HepG2 (cell line): ENCODE measurements at regions not wholly inside any gene's neighbourhood (a gene's known extent, or its start where the extent isn't known, plus 50 kb on each side); places are given as distances from the start of the nearest gene placed in this dataset.

Experiments used
- ATAC-seq: fragments of 200-7000 bp; cut with Tn5 transposase; 3 replicates; pipeline ENCODE4 v1.9.1; 2020; ENCODE audit warnings: mild to moderate bottlenecking, moderate library complexity
- BruUV-seq: library from RNA; stranded (reverse); fragments of 400-500 nt; replicated peaks from 2 replicates; lab custom pipeline; 2021; lab: Mats Ljungman, UMichigan
- CTCF ChIA-PET: fragments of 300-600 bp; formaldehyde crosslinking; extraction: SDS; loops from one replicate; lab custom pipeline; 2021; ENCODE audit warnings: low total read pairs, inconsistent platforms, low intra/inter-chr PET ratio; lab: Yijun Ruan, JAX
- POLR2A ChIA-PET: fragments of 350-600 bp; sonication (Branson Sonifier 250); formaldehyde crosslinking; loops from one replicate; lab custom pipeline; 2020; ENCODE audit warnings: antibody characterized with exemption, inconsistent platforms; lab: Yijun Ruan, JAX
- DNase-seq: peaks from one replicate; pipeline ENCODE4 v3.0.0-alpha.2; 2015; ENCODE audit warnings: low spot score
- FAIRE-seq: peaks from 3 replicates; lab custom pipeline; 2011; peaks lifted over from hg19 to GRCh38; lab: Jason Lieb, UNC
- H2AFZ ChIP-seq: one replicate; pipeline ENCODE4 v1.6.1; 2011; ENCODE audit warnings: low read length, inconsistent platforms
- H3K27ac ChIP-seq: fragments of 300-600 bp; 3 replicates; pipeline ENCODE4 v1.8.0; 2011; ENCODE audit warnings: mixed run types, mild to moderate bottlenecking, mixed read lengths, low read length, inconsistent platforms; ENCODE audit not compliant: insufficient read depth; ENCODE audit errors: extremely low read length
- H3K27me3 ChIP-seq, 2 experiments: fragments of 200-600 bp in 1 of 2; 2 replicates in 1 of 2; 3 replicates in 1 of 2; pipeline versions ENCODE4 v1.6.0 to v1.8.0; 2011; ENCODE audit warnings: low read length in 2 of 2, mild to moderate bottlenecking in 2 of 2, moderate library complexity in 2 of 2, inconsistent platforms in 1 of 2; ENCODE audit not compliant: insufficient read depth in 2 of 2, control insufficient read depth in 1 of 2
- H3K36me3 ChIP-seq, 2 experiments: fragments of 200-600 bp in 1 of 2; replicated peaks in 1 of 2; 2 replicates in 1 of 2; 3 replicates in 1 of 2; pipeline versions ENCODE4 v1.5.1 to v1.8.0; 2011; ENCODE audit warnings: low read length in 2 of 2, inconsistent platforms in 1 of 2; ENCODE audit not compliant: insufficient read depth in 2 of 2, control insufficient read depth in 1 of 2
- H3K4me1 ChIP-seq: 2 replicates; pipeline ENCODE4 v1.5.1; 2012; ENCODE audit warnings: low read length, inconsistent platforms; ENCODE audit not compliant: insufficient read depth
- H3K4me2 ChIP-seq: 2 replicates; pipeline ENCODE4 v1.6.0; 2011; ENCODE audit warnings: low read depth, low read length, inconsistent platforms
- H3K4me3 ChIP-seq, 3 experiments: fragments of 200-600 bp in 1 of 3; sonication (generic), shearing (Covaris generic) in 1 of 3; replicated peaks in 1 of 3; 2 replicates each; pipeline ENCODE4 v1.5.1; 2011 to 2016; ENCODE audit warnings: low read length in 3 of 3, inconsistent platforms in 2 of 3, low read depth in 2 of 3, mild to moderate bottlenecking in 2 of 3, control low read depth in 1 of 3, mixed read lengths in 1 of 3; ENCODE audit not compliant: insufficient read depth in 1 of 3
- H3K79me2 ChIP-seq: one replicate; pipeline ENCODE4 v1.6.1; 2011; ENCODE audit warnings: low read length, inconsistent platforms; ENCODE audit not compliant: insufficient read depth
- H3K9ac ChIP-seq: 2 replicates; pipeline ENCODE4 v1.6.0; 2011; ENCODE audit warnings: mild to moderate bottlenecking, low read depth, low read length, inconsistent platforms; ENCODE audit not compliant: insufficient read depth
- H3K9me3 ChIP-seq: 2 replicates; pipeline ENCODE4 v1.5.1; 2012; ENCODE audit warnings: mild to moderate bottlenecking, low read length
- H4K20me1 ChIP-seq: 2 replicates; pipeline ENCODE4 v1.6.0; 2011; ENCODE audit warnings: inconsistent platforms, mild to moderate bottlenecking, low read length, moderate library complexity; ENCODE audit not compliant: insufficient read depth
- POLR2G ChIP-seq: fragments of 200-400 bp; formaldehyde crosslinking; IDR thresholded peaks from 2 replicates; pipeline ENCODE4 v1.6.1; 2018; ENCODE audit warnings: mild to moderate bottlenecking, low read depth, low read length, moderate library complexity
- ZBTB21 ChIP-seq: sonication (generic); formaldehyde crosslinking; IDR thresholded peaks from 2 replicates; pipeline ENCODE4 v1.4.0; 2020; ENCODE audit warnings: missing genetic modification reagents
- ZNF556 ChIP-seq: sonication (generic); formaldehyde crosslinking; IDR thresholded peaks from 2 replicates; pipeline ENCODE4 v1.4.0; 2020; ENCODE audit warnings: mild to moderate bottlenecking, missing genetic modification reagents, borderline replicate concordance
- WGBS: methylation state at CpG from one replicate; pipeline ENCODE4 v1.1.6; 2017; ENCODE audit warnings: low lambda C conversion rate; 5-methylcytosine and 5-hydroxymethylcytosine counted together
- in situ Hi-C: cut with HindIII; loops from 2 replicates; pipeline ENCODE4 v1.10.0; 2017; ENCODE audit warnings: low pct_unique_long_range_greater_than_20kb; ENCODE audit not compliant: extremely low pct_ligation_motif_present
- intact Hi-C: fragments of 100-400 bp; cut with micrococcal nuclease; formaldehyde crosslinking; loops from one replicate; pipeline ENCODE4 v1.10.0; 2022; ENCODE audit not compliant: unreplicated experiment
- TF ChIP-seq, protein P1 (sequence below): sonication (generic); formaldehyde crosslinking; IDR thresholded peaks from 2 replicates; pipeline ENCODE4 v1.4.0; 2020; ENCODE audit warnings: missing genetic modification reagents
- TF ChIP-seq, protein P2 (sequence below): sonication (generic); formaldehyde crosslinking; IDR thresholded peaks from 2 replicates; pipeline ENCODE4 v1.8.1; 2023; ENCODE audit warnings: missing genetic modification reagents, inconsistent platforms, borderline replicate concordance

DNA sequence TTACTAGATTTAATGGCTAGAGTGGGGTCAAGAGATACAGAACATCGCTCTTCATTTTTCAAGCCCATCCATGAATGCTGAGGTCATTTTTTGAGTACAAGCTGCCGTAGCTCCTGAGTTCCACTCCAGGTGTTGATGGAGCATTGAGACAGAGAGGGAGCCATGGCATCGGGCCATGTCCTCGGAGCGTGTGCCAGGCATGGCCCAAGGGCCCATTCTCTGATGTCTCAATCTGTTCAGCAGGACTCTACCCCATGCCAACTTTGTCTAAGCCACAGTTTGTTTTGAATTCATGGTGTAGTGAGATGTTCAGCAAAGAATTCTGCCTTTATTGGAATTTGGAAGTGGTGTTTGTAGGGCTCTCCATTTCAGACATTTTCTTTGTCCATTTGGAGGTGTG lies 110.5 kb upstream of the ADAMTS9 start:
- H3K27ac ChIP-seq: no peak overlapping the region
- no peak overlapping the region for H3K9ac ChIP-seq
- BruUV-seq: no TSS peak
- no peaks in the 10 kb centered on the region for H3K79me2 ChIP-seq
- ChIA-PET CTCF (no interaction called here), POLR2A (no interaction called here)
- no peak for TF ChIP-seq ZNF556 (CRISPR knock-in tag)
- TF ChIP-seq ZBTB21: no peak
- TF ChIP-seq, protein P1, sequence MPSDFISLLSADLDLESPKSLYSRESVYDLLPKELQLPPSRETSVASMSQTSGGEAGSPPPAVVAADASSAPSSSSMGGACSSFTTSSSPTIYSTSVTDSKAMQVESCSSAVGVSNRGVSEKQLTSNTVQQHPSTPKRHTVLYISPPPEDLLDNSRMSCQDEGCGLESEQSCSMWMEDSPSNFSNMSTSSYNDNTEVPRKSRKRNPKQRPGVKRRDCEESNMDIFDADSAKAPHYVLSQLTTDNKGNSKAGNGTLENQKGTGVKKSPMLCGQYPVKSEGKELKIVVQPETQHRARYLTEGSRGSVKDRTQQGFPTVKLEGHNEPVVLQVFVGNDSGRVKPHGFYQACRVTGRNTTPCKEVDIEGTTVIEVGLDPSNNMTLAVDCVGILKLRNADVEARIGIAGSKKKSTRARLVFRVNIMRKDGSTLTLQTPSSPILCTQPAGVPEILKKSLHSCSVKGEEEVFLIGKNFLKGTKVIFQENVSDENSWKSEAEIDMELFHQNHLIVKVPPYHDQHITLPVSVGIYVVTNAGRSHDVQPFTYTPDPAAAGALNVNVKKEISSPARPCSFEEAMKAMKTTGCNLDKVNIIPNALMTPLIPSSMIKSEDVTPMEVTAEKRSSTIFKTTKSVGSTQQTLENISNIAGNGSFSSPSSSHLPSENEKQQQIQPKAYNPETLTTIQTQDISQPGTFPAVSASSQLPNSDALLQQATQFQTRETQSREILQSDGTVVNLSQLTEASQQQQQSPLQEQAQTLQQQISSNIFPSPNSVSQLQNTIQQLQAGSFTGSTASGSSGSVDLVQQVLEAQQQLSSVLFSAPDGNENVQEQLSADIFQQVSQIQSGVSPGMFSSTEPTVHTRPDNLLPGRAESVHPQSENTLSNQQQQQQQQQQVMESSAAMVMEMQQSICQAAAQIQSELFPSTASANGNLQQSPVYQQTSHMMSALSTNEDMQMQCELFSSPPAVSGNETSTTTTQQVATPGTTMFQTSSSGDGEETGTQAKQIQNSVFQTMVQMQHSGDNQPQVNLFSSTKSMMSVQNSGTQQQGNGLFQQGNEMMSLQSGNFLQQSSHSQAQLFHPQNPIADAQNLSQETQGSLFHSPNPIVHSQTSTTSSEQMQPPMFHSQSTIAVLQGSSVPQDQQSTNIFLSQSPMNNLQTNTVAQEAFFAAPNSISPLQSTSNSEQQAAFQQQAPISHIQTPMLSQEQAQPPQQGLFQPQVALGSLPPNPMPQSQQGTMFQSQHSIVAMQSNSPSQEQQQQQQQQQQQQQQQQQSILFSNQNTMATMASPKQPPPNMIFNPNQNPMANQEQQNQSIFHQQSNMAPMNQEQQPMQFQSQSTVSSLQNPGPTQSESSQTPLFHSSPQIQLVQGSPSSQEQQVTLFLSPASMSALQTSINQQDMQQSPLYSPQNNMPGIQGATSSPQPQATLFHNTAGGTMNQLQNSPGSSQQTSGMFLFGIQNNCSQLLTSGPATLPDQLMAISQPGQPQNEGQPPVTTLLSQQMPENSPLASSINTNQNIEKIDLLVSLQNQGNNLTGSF (CRISPR knock-in tag): no peak
- TF ChIP-seq POLR2G: no peak
- TF ChIP-seq, protein P2, sequence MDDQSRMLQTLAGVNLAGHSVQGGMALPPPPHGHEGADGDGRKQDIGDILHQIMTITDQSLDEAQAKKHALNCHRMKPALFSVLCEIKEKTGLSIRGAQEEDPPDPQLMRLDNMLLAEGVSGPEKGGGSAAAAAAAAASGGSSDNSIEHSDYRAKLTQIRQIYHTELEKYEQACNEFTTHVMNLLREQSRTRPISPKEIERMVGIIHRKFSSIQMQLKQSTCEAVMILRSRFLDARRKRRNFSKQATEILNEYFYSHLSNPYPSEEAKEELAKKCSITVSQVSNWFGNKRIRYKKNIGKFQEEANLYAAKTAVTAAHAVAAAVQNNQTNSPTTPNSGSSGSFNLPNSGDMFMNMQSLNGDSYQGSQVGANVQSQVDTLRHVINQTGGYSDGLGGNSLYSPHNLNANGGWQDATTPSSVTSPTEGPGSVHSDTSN (CRISPR knock-in tag): no peak
- no peaks in the 10 kb centered on the region for H3K9me3 ChIP-seq
- DNase-seq (no peak), FAIRE-seq (no peak), ATAC-seq (no peak)
- in situ Hi-C loops (no loop called here), intact Hi-C loops (no loop called here)
- H2AFZ ChIP-seq: no peak overlapping the region
- no peaks in the 10 kb centered on the region for H4K20me1 ChIP-seq
- no peak overlapping the region for H3K4me3 ChIP-seq
- H3K4me2 ChIP-seq: no peak overlapping the region
- no peaks in the 10 kb centered on the region for H3K36me3 ChIP-seq
- H3K27me3 ChIP-seq: 0 out of 5 replicates have a peak, but pooled peaks cover 0 to 2% of the 10 kb centered on the region in 2 experiments
- no peaks in the 10 kb centered on the region for H3K4me1 ChIP-seq
- 20% methylated on average over 5 of the region's 5 CpGs for WGBS
